GM11168 (cell line): ENCODE measurements at regions not wholly inside any gene's neighbourhood (a gene's known extent, or its start where the extent isn't known, plus 50 kb on each side); places are given as distances from the start of the nearest gene placed in this dataset.
"Not testable (repeated sequence)": the region's sequence is repeated elsewhere in the genome, so short reads cannot be mapped to it uniquely, and the experiment has no call there.

Experiments used
- in situ Hi-C: fragments of 300-500 bp; cut with MboI; formaldehyde crosslinking; loops from one replicate; pipeline ENCODE4 v1.12.0; 2022; ENCODE audit warnings: low sequenced_read_pairs; ENCODE audit not compliant: unreplicated experiment

GRCh38 chr7:148507064-148507573 is 83.4 kb upstream of the C7orf33 start:
- in situ Hi-C loops = loop anchor here (5.0 kb wide), 1 partner anchor 35 kb away; no protein-coding TSS in a partner anchor

GRCh38 chr7:148507787-148508186 is 82.8 kb upstream of the C7orf33 start:
- in situ Hi-C loops = loop anchor here (5.0 kb wide), 1 partner anchor 35 kb away; no protein-coding TSS in a partner anchor

GRCh38 chr7:148514236-148514635 is 76.3 kb upstream of the C7orf33 start:
- in situ Hi-C loops = no loop called here

- in situ Hi-C loops = no loop called here
Observed at GRCh38 chr7:148515237-148515636, 75.3 kb upstream of the C7orf33 start.

GRCh38 chr7:148515728-148516695 is 74.6 kb upstream of the C7orf33 start:
- in situ Hi-C loops = no loop called here

GRCh38 chr7:148519386-148519785 is 71.2 kb upstream of the C7orf33 start:
- in situ Hi-C loops = not testable (repeated sequence)

- in situ Hi-C loops = no loop called here
Observed at GRCh38 chr7:148521271-148521670, 69.3 kb upstream of the C7orf33 start.

GRCh38 chr7:148523550-148523949 is 67.0 kb upstream of the C7orf33 start:
- in situ Hi-C loops = no loop called here

- in situ Hi-C loops = no loop called here
Observed at GRCh38 chr7:148524479-148525224, 65.9 kb upstream of the C7orf33 start.

- in situ Hi-C loops = no loop called here
Observed at GRCh38 chr7:148527717-148528168, 62.8 kb upstream of the C7orf33 start.

- in situ Hi-C loops = no loop called here
Observed at GRCh38 chr7:148535217-148535616, 55.3 kb upstream of the C7orf33 start.

GRCh38 chr7:148537435-148537834 is 53.1 kb upstream of the C7orf33 start:
- in situ Hi-C loops = no loop called here

- in situ Hi-C loops = loop anchor here (5.0 kb wide), 1 partner anchor 33 kb away; no protein-coding TSS in a partner anchor
Observed at GRCh38 chr7:148540041-148540738, 50.4 kb upstream of the C7orf33 start.
